Activated CD8-positive, alpha-beta memory T cell treated with anti-CD3 and anti-CD28 coated beads, Interleukin-2, amount 50 U/mL, for 1 hour (primary cell): ENCODE measurements at regions not wholly inside any gene's neighbourhood (a gene's known extent, or its start where the extent isn't known, plus 50 kb on each side); places are given as distances from the start of the nearest gene placed in this dataset.

ENCODE experiments used
- DNase-seq: peaks from one replicate; pipeline ENCODE4 v3.0.0-alpha.2; 2020; ENCODE audit errors: extremely low read depth

GRCh38 chr21:18191139-18191538 is 53.5 kb upstream of the CHODL start:
- DNase-seq, result no peak

DNA sequence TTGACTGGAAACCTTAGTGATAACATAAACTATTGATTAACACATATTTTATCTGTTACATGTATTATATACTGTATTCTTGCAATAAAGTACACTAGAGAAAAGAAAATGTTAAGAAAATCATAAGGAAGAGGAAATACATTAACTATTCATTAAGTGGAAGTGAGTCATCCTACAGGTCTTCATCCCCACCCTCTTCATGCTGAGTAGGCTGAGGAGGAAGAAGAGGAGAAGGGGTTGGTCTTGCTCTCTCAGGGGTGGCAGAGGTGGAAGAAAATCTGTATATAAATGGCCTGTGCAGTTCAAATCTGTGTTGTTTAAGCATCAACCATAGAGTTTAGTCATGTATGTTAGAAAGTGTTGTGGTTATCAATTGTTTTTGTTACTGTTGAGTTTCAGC is 66.1 kb upstream of the CHODL start:
- DNase-seq, result no peak

- DNase-seq, result no peak
Observed at GRCh38 chr21:18174370-18174769, 70.3 kb upstream of the CHODL start.

GRCh38 chr21:18170829-18171228 is 73.8 kb upstream of the CHODL start:
- no peak for DNase-seq

DNA sequence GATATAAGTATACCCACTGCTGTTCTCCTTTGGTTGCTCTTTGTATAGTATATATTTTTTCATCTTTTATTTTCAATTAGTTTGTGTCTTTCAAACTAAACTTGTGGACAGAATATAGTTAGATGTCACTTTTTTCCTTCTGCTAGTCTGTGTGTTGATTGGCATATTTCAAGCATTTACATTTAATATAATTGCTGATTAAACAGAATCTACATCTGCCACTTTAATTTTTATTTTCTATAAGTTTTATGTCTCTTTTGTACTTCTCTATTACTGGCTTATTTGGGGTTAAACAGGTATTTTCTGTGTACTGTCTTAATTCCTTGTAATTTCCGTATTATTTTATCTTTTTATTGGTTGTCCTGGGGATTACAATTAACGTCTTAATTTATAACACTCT is 74.4 kb upstream of the CHODL start:
- no peak for DNase-seq

- DNase-seq, result no peak
Observed at GRCh38 chr21:18168108-18168507, 76.5 kb upstream of the CHODL start.

- no peak for DNase-seq
Observed at GRCh38 chr21:18164933-18165332, 79.7 kb upstream of the CHODL start.

GRCh38 chr21:18164483-18164882 is 80.2 kb upstream of the CHODL start:
- no peak for DNase-seq

DNA sequence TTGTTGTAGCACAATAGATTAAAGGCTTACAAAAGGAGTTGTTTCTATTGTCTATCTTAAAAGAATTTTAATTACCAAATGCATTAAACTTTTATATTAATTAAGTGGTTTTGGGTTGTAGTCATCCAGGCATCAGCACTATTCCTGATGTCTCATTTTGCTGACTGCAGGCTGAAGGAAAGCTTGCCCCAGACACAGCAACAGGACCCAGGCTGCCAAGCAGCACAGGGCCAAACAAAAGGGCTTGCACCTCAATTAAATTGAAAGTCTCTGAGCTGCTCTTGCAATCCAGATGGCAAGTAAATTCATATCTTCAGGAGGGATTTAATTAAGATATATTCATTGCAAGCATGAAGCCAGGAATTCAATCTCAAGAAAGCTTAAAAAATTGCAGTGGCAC is 80.7 kb upstream of the CHODL start:
- no peak for DNase-seq

DNA sequence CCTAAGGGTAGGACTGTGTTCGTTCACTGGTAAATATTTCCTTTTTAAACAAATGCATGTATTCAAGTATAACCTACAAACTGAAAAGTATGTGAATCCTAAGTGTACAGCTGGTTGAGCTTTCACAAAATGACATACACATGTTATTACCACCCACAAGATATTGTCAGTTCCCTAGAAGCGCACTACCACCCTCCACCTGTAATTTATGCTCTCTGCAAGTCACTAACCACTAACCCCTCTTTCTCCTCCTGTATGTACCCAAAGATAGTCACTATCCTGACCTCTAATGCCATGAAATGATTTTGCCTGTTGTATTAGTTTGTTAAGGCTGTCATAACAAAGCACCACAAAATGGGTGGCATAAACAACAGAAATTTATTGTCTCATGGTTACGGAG is 82.8 kb upstream of the CHODL start:
- no peak for DNase-seq

GRCh38 chr21:18157406-18157805 is 87.2 kb upstream of the CHODL start:
- DNase-seq, result no peak

- no peak for DNase-seq
Observed at GRCh38 chr21:18155508-18156193, 89.0 kb upstream of the CHODL start.

- DNase-seq, result no peak
Observed at GRCh38 chr21:18153063-18153462, 91.6 kb upstream of the CHODL start.

- no peak for DNase-seq
Observed at GRCh38 chr21:18152371-18152770, 92.3 kb upstream of the CHODL start.

DNA sequence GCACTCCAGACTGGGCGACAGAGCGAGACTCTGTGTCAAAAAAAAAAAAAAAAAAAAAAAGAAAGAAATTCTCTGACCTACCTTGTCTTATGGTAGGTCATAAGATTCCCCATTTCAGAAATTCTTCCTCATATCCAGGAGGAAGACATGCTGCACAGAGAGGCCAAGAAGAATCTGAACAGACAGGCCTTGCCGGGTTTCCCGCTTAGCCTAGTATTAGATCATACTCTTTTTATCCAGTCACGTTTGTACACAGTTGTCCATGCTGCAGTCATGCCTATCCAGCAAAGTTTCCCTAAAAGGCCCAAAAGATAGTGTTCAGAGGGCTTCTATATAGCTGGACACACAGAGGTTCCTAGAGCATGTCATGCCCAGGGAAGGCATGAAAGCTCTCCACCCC is 93.6 kb upstream of the CHODL start:
- DNase-seq, result no peak

DNA sequence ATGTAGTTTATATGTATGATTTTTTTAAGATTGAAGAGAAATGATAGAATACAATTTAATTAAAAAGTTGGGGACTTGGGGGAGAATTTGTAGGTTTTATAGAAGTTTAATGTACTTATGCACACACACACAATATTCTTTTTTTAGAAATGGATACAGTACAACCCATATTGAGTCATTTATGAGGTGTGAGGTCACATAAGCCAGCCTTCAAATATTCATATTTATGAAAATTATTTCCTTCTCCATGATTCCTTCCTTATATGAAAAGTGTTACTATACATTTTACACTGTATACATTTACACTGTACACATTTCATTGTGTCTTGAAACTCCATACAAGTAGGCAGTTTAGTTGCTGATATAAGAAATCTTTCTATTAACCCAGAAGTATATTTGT is 96.2 kb upstream of the CHODL start:
- DNase-seq, result no peak

GRCh38 chr21:18147678-18148077 is 97.0 kb upstream of the CHODL start:
- DNase-seq, result no peak

DNA sequence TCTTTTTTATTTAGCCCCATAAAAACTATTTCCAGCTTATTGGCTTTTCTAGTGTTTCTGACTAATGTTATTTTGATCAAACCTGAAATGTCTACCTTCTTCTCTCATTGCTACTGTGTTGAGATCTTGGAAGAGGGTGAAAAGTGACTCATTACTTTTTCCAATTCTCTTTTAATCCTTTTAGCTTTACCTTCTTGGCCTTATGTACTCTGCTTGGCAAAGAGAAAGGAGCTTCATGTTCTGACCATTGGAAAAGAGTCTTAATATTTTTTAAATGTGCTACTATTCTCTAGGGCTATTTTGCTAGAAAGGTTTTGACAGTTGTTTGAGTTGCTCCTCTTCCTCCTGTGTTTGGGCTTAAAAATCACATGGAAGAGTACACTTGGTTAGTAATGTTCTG is 97.8 kb upstream of the CHODL start:
- DNase-seq, result no peak

DNA sequence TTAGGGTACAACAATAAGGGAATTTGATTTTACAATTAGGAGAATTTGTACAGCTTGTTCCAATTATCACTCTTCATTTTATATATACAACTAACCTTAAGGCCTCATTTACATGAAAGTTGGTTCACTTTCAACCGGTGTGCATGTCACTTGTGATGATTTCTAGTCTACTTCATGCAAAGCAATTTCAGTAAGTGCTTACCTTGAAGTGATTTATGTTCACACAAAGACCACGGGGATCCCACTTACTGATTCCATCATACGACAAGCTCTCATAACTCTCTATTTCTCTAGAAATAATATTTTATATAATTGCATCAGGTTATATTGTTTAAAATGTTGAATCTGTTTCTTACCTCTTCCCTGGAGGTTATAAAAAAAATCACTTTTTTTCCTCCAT is 100.3 kb upstream of the CHODL start:
- DNase-seq, result no peak

GRCh38 chr21:18142655-18143054 is 102.0 kb upstream of the CHODL start:
- DNase-seq, result no peak

GRCh38 chr21:18138507-18138906 is 106.1 kb upstream of the CHODL start:
- DNase-seq, result no peak

DNA sequence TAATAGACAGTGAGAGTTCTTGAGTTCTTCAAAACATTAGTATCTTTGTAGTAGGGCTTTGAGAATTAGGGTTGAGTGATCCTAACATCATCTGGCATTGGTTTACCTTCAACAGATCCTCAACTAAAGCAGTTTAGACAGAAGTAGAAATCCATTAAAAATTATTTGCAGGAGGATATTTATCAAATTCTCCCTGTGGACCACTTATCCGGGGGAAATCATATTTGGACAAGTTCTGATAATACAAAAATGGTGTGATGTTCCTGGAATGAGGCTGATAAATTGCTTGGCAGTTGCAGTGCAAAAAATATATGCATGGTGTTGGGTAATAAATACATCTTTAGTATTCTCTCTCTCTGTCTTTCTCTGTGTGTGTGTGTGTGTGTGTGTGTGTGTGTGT is 115.1 kb upstream of the CHODL start:
- no peak for DNase-seq

GRCh38 chr21:18118566-18118965 is 126.1 kb upstream of the CHODL start:
- DNase-seq, result no peak

DNA sequence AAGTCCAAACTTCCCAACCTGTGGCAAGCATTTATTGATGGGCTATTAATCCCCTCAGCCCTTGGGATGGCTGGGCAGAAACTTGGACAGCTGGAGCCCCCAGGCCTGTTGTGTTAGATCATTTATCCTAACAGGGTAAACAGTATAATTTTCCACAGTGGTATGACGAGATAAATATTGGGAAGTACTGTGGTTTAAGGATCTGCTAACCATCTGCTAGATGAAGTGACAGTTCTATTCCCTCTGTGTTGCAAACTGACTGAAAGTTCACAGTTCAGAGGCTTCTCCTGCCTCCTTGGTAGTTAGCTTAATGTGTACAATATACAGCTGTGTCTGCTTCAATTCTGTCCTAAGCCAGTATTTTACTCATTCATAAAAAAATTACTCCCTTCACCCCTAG is 127.5 kb upstream of the CHODL start:
- no peak for DNase-seq
